ENCODE measurements at regions not wholly inside any gene's neighbourhood (a gene's known extent, or its start where the extent isn't known, plus 50 kb on each side); places are given as distances from the start of the nearest gene placed in this dataset.
"Not testable (repeated sequence)": the region's sequence is repeated elsewhere in the genome, so short reads cannot be mapped to it uniquely, and the experiment has no call there.

DNA sequence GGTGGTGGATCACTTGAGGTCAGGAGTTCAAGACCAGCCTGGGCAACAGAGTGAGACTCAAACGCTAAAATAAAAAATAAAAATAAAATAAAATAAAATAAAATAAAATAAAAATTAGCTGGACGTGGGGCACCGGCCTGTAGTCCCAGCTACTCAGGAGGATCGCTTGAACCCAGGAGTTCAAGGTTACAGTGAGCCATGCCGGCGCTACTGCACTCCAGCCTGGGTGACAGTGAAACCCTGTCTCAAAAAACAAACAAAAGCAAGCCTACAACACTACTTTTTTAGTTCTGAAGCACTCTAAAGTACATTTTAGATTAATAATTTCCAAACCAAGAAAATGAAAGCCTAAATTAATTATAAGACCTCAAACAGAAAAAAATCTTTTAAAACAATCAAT lies 56.2 kb upstream of the ZSCAN2 start:
- H3K4me1 ChIP-seq (ENCODE audit: control insufficient read depth, insufficient read depth, low read length, poor library complexity, severe bottlenecking); DNase-seq; H3K27ac ChIP-seq (ENCODE audit: insufficient read depth, low read length, poor library complexity, severe bottlenecking); H3K9me3 ChIP-seq (ENCODE audit: control insufficient read depth, low read length); H3K27me3 ChIP-seq (replicated peaks; ENCODE audit: control insufficient read depth, insufficient read depth, low read length, poor library complexity, severe bottlenecking); H3K36me3 ChIP-seq (ENCODE audit: control insufficient read depth, insufficient read depth, low read length); H3K4me3 ChIP-seq (ENCODE audit: insufficient read depth, low read depth, low read length, poor library complexity, severe bottlenecking): not testable (repeated sequence)

DNA sequence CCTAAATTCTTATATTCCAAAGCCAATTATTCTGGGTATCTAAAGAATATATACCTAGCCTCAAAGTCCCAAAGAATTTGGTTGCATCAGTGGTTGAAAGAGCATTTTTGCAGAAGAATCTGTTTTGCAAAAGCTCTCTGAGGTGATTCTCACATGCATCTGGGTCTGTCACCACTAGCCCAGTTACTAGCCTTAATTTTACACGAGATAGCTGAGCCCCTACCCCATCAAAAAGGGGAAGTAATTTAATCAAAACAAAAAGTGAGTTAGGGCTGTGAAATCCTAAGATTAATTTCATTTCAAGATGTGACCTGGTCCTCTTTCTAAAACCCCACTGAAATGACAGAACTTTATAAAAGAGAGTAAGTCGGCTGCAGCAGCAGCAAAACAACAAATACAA lies 53.7 kb upstream of the ZSCAN2 start:
- H3K27me3 ChIP-seq (replicated peaks; ENCODE audit: control insufficient read depth, insufficient read depth, low read length, poor library complexity, severe bottlenecking); H3K36me3 ChIP-seq (ENCODE audit: control insufficient read depth, insufficient read depth, low read length); DNase-seq; H3K4me3 ChIP-seq (ENCODE audit: insufficient read depth, low read depth, low read length, poor library complexity, severe bottlenecking); H3K4me1 ChIP-seq (ENCODE audit: control insufficient read depth, insufficient read depth, low read length, poor library complexity, severe bottlenecking); H3K9me3 ChIP-seq (ENCODE audit: control insufficient read depth, low read length); H3K27ac ChIP-seq (ENCODE audit: insufficient read depth, low read length, poor library complexity, severe bottlenecking): not testable (repeated sequence)

DNA sequence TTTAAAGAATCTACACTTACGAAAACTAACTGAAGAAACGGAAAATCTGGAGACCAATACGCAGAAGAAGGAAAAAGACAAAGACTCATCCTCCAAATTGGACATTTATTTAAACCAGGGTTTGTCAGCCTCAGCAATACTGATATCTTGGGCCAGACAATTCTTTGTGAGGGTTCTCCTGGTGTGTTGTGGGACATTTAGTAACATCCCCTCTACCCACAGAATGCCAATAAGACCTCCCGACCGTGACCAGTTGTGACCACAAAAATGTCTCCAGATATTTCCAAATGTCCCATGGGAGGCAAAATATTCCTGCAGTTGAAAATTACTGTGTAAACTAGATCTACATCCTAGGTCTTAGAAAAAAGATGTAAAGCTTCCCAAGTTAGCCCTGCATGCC lies 50.3 kb upstream of the ZSCAN2 start:
- not testable (repeated sequence) for H3K27ac ChIP-seq (ENCODE audit: insufficient read depth, low read length, poor library complexity, severe bottlenecking); H3K36me3 ChIP-seq (ENCODE audit: control insufficient read depth, insufficient read depth, low read length); DNase-seq; H3K4me3 ChIP-seq (ENCODE audit: insufficient read depth, low read depth, low read length, poor library complexity, severe bottlenecking); H3K27me3 ChIP-seq (replicated peaks; ENCODE audit: control insufficient read depth, insufficient read depth, low read length, poor library complexity, severe bottlenecking); H3K4me1 ChIP-seq (ENCODE audit: control insufficient read depth, insufficient read depth, low read length, poor library complexity, severe bottlenecking); H3K9me3 ChIP-seq (ENCODE audit: control insufficient read depth, low read length)
